ENCODE measurements at regions not wholly inside any gene's neighbourhood (a gene's known extent, or its start where the extent isn't known, plus 50 kb on each side); places are given as distances from the start of the nearest gene placed in this dataset.

DNA sequence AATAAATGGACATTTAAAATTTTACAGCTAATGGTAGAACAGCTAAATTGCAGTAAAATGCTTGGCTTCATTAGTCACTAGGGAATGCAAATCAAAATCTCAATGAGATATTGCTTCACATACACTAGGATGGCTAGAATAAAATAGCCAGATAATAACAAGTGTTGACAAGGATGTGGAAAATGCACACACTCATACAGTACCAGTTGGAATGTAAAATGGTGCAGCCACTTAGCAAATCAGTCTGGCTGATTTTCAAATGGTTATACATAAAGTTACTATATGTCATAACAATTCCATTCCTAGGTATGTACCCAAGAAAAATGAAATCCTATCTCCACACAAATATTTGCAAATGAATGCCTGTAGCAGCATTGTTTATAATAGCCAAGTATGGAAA is 452.1 kb downstream of the HDGFL1 start:
- Mint-ChIP-seq H3K4me1 (no peaks in the 10 kb centered on the region), H3K9me3 (peaks cover 6% of the 10 kb centered on the region), H3K27ac (no peak overlapping the region), H3K36me3 (ENCODE audit: low read depth) (no peaks in the 10 kb centered on the region), H3K4me3 (no peak overlapping the region), H3K27me3 (no peaks in the 10 kb centered on the region)
- no peak for ATAC-seq (replicated peaks)

GRCh38 chr6:23027281-23027680 is 457.9 kb downstream of the HDGFL1 start:
- Mint-ChIP-seq H3K4me3 (no peak overlapping the region), H3K27me3 (no peaks in the 10 kb centered on the region), H3K9me3 (peaks cover 3% of the 10 kb centered on the region), H3K36me3 (ENCODE audit: low read depth) (no peaks in the 10 kb centered on the region), H3K27ac (no peak overlapping the region), H3K4me1 (no peaks in the 10 kb centered on the region)
- ATAC-seq (replicated peaks), result no peak

GRCh38 chr6:23031986-23032385 is 462.6 kb downstream of the HDGFL1 start:
- no peaks in the 10 kb centered on the region for H3K4me1 Mint-ChIP-seq
- H3K9me3 Mint-ChIP-seq, result peaks cover 3% of the 10 kb centered on the region
- no peak overlapping the region for H3K27ac Mint-ChIP-seq
- H3K4me3 Mint-ChIP-seq, result no peak overlapping the region
- H3K27me3 Mint-ChIP-seq, result no peaks in the 10 kb centered on the region
- no peak for ATAC-seq (replicated peaks)
- H3K36me3 Mint-ChIP-seq (ENCODE audit: low read depth), result no peaks in the 10 kb centered on the region

- no peaks in the 10 kb centered on the region for H3K4me1 Mint-ChIP-seq
- no peaks in the 10 kb centered on the region for H3K36me3 Mint-ChIP-seq (ENCODE audit: low read depth)
- H3K9me3 Mint-ChIP-seq, result peaks cover 3% of the 10 kb centered on the region
- no peak for ATAC-seq (replicated peaks)
- H3K27ac Mint-ChIP-seq, result no peak overlapping the region
- H3K4me3 Mint-ChIP-seq, result no peak overlapping the region
- H3K27me3 Mint-ChIP-seq, result no peaks in the 10 kb centered on the region
These were observed 465.6 kb downstream of the HDGFL1 start for GRCh38 chr6:23034926-23035325.

GRCh38 chr6:23036406-23036983 is 467.1 kb downstream of the HDGFL1 start:
- Mint-ChIP-seq H3K36me3 (ENCODE audit: low read depth) (no peaks in the 10 kb centered on the region), H3K4me1 (no peaks in the 10 kb centered on the region), H3K4me3 (no peak overlapping the region), H3K27ac (no peak overlapping the region), H3K9me3 (no peaks in the 10 kb centered on the region), H3K27me3 (no peaks in the 10 kb centered on the region)
- no peak for ATAC-seq (replicated peaks)

DNA sequence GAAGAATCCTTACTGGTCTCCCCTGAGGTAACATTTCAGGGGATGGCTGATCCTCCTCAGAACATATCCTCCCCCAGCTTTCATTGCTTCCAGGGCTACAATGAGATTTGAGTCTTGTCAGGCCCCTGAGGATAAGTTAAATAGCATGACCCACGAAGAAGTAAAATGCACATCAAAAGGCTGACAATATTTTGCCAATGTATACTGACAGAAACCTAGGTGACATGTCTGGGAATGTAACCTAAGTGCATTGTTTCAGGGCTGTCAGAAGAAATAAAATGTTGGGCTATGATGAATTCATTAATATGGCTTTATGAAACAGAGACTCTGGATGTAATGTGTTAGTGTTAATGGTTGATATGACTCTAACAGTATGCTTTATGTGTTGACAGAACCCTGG is 471.5 kb downstream of the HDGFL1 start:
- H3K27ac Mint-ChIP-seq, result no peak overlapping the region
- no peaks in the 10 kb centered on the region for H3K4me1 Mint-ChIP-seq
- no peak for ATAC-seq (replicated peaks)
- no peaks in the 10 kb centered on the region for H3K36me3 Mint-ChIP-seq (ENCODE audit: low read depth)
- no peaks in the 10 kb centered on the region for H3K27me3 Mint-ChIP-seq
- no peak overlapping the region for H3K4me3 Mint-ChIP-seq
- H3K9me3 Mint-ChIP-seq, result peaks cover 4% of the 10 kb centered on the region

- Mint-ChIP-seq H3K27me3 (no peaks in the 10 kb centered on the region), H3K27ac (no peak overlapping the region), H3K4me1 (no peaks in the 10 kb centered on the region), H3K36me3 (ENCODE audit: low read depth) (no peaks in the 10 kb centered on the region), H3K9me3 (peaks cover 16% of the 10 kb centered on the region), H3K4me3 (no peak overlapping the region)
- ATAC-seq (replicated peaks), result no peak
These were observed 475.9 kb downstream of the HDGFL1 start for GRCh38 chr6:23045280-23045679.

DNA sequence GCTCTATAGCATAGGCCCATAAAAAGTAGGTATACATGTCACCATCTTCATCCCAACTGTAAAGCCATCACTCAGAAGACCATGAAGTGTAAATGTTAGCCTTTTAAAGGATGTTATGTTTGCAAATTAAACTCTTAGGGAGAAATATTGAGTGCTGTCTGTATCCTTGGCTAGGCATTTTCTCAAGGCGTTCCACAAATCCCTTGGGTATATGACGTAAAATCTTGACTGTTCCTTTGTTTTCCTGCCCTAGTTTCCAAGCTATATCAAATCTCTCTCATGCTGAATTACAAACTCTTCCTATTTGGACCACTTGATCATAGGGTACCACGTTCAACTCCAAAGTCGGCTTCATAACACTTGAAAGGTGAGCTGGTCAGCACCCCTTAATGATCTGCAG is 486.2 kb downstream of the HDGFL1 start:
- H3K9me3 Mint-ChIP-seq, result peaks cover 3% of the 10 kb centered on the region
- no peaks in the 10 kb centered on the region for H3K27me3 Mint-ChIP-seq
- no peak for ATAC-seq (replicated peaks)
- H3K36me3 Mint-ChIP-seq (ENCODE audit: low read depth), result no peaks in the 10 kb centered on the region
- H3K27ac Mint-ChIP-seq, result no peak overlapping the region
- H3K4me3 Mint-ChIP-seq, result no peak overlapping the region
- no peaks in the 10 kb centered on the region for H3K4me1 Mint-ChIP-seq

DNA sequence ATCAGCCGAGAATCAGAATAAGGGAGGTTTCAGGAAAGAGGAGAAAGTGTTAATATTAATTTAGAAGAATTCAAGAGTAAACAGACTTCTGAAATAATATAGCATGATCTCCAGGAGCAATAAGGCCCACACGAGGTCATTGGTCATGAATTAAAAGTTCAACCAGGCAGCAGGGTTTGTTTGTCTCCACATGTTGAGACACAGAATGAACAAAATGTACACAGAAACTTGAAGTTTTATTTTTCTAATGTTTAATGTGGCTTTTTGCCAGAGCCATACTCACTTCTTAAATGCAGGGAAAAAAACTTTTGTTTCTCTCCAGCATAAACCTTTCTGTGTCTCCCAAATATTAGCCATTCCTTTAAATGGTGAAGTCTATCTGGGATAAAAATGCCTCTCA is 504.5 kb downstream of the HDGFL1 start:
- H3K4me1 Mint-ChIP-seq, result no peaks in the 10 kb centered on the region
- H3K27me3 Mint-ChIP-seq, result no peaks in the 10 kb centered on the region
- H3K4me3 Mint-ChIP-seq, result no peak overlapping the region
- ATAC-seq (replicated peaks), result no peak
- H3K36me3 Mint-ChIP-seq (ENCODE audit: low read depth), result no peaks in the 10 kb centered on the region
- H3K27ac Mint-ChIP-seq, result no peak overlapping the region
- H3K9me3 Mint-ChIP-seq, result peaks cover 5% of the 10 kb centered on the region

GRCh38 chr6:23077772-23078171 is 508.4 kb downstream of the HDGFL1 start:
- H3K9me3 Mint-ChIP-seq, result peaks cover 8% of the 10 kb centered on the region
- no peak for ATAC-seq (replicated peaks)
- H3K36me3 Mint-ChIP-seq (ENCODE audit: low read depth), result no peaks in the 10 kb centered on the region
- H3K4me1 Mint-ChIP-seq, result no peaks in the 10 kb centered on the region
- no peak overlapping the region for H3K4me3 Mint-ChIP-seq
- no peaks in the 10 kb centered on the region for H3K27me3 Mint-ChIP-seq
- H3K27ac Mint-ChIP-seq, result no peak overlapping the region

DNA sequence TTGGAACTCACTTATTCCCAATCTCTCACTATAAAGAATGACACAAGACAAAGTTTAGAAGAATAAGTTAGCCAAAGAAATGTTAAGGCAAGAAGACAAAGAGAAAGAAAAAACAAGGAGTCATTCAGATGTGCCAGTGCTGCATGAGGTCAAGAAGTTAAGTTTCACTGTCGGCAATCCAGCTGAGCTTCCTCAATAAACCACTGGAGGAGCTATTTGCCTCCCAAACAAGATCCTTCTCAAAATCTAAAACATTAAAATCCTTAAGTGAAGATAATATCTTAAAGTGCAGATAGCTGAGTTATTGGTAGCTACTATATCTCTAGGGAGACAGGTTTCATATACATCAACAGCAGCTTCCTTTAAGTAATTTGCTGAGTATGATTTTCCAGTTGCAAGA is 512.3 kb downstream of the HDGFL1 start:
- Mint-ChIP-seq H3K4me1 (no peaks in the 10 kb centered on the region), H3K9me3 (peaks cover 3% of the 10 kb centered on the region), H3K27me3 (no peaks in the 10 kb centered on the region), H3K36me3 (ENCODE audit: low read depth) (no peaks in the 10 kb centered on the region), H3K4me3 (no peak overlapping the region), H3K27ac (no peak overlapping the region)
- ATAC-seq (replicated peaks), result no peak

DNA sequence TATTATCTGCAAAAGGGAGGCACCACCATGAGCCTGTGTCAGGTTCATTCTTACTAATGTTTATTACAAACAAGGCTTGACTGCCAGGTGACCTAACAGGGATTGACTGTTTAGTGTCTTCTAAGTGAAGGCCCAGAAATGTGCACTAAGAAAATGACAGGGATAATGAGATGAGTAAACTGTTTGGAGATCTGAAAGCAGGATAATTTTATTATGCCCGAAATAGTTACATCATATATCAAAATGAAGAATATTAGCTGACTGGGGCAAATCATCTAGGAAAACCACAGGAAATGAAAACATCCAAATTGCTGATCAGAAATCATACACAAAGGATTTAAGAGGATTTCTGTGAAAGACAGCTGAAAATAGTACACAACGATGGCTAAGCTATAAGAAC is 516.7 kb downstream of the HDGFL1 start:
- H3K9me3 Mint-ChIP-seq, result peaks cover 5% of the 10 kb centered on the region
- no peak overlapping the region for H3K4me3 Mint-ChIP-seq
- no peak for ATAC-seq (replicated peaks)
- no peak overlapping the region for H3K27ac Mint-ChIP-seq
- H3K4me1 Mint-ChIP-seq, result no peaks in the 10 kb centered on the region
- no peaks in the 10 kb centered on the region for H3K36me3 Mint-ChIP-seq (ENCODE audit: low read depth)
- H3K27me3 Mint-ChIP-seq, result no peaks in the 10 kb centered on the region

DNA sequence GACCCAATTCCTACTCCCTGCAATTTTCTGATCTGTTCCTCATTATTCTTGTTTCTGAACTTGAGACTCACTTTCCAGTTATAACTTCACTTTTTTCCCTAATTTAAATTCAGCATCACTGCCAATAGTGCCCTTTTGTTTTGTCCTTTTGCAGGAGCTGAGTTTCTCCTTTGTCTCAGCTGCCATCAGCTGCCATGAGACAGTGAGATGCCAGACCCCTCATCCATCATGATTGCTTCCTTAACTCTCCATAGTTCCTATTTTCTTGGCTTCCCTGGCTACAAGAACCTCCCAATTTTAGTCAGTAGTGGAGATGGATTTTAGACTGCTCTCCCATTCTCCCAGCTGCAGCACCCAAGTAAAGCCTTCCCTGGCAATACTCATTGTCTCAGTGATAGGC is 518.1 kb downstream of the HDGFL1 start:
- H3K4me3 Mint-ChIP-seq, result no peak overlapping the region
- no peaks in the 10 kb centered on the region for H3K27me3 Mint-ChIP-seq
- H3K9me3 Mint-ChIP-seq, result peaks cover 11% of the 10 kb centered on the region
- ATAC-seq (replicated peaks), result no peak
- no peaks in the 10 kb centered on the region for H3K36me3 Mint-ChIP-seq (ENCODE audit: low read depth)
- H3K27ac Mint-ChIP-seq, result no peak overlapping the region
- H3K4me1 Mint-ChIP-seq, result no peaks in the 10 kb centered on the region

- no peak overlapping the region for H3K27ac Mint-ChIP-seq
- H3K27me3 Mint-ChIP-seq, result no peaks in the 10 kb centered on the region
- H3K36me3 Mint-ChIP-seq (ENCODE audit: low read depth), result no peaks in the 10 kb centered on the region
- peaks cover 11% of the 10 kb centered on the region for H3K9me3 Mint-ChIP-seq
- H3K4me1 Mint-ChIP-seq, result no peaks in the 10 kb centered on the region
- no peak for ATAC-seq (replicated peaks)
- H3K4me3 Mint-ChIP-seq, result no peak overlapping the region
These were observed 519.4 kb downstream of the HDGFL1 start for GRCh38 chr6:23088761-23089160.

GRCh38 chr6:23089981-23090380 is 520.6 kb downstream of the HDGFL1 start:
- Mint-ChIP-seq H3K36me3 (ENCODE audit: low read depth) (no peaks in the 10 kb centered on the region), H3K9me3 (peaks cover 11% of the 10 kb centered on the region), H3K4me1 (no peaks in the 10 kb centered on the region), H3K27ac (no peak overlapping the region), H3K4me3 (no peak overlapping the region), H3K27me3 (no peaks in the 10 kb centered on the region)
- no peak for ATAC-seq (replicated peaks)

DNA sequence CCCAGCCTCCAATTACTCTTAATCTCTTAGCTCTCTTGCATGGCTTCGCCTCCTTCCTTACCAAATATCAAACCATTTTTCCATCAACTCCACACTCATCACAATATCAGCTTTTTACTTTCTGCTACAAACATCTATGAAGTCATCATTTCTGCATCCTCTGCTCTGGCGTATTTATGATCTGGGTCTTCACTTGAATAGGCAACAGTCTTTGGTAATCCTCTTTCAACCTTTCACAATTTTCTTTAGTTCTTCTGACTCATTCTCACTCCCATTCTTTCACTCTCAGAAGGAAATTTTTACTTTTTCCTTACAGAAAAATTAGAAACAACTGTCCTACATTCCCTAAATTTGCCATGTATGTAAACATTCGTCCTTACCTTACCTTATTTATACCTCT is 522.4 kb downstream of the HDGFL1 start:
- Mint-ChIP-seq H3K36me3 (ENCODE audit: low read depth) (no peaks in the 10 kb centered on the region), H3K27ac (no peak overlapping the region), H3K4me1 (no peaks in the 10 kb centered on the region), H3K9me3 (peaks cover 11% of the 10 kb centered on the region), H3K4me3 (no peak overlapping the region), H3K27me3 (no peaks in the 10 kb centered on the region)
- ATAC-seq (replicated peaks), result no peak

Data from activated T-helper 17 cell treated with anti-CD3 and anti-CD28 coated beads, Interleukin-2, amount 50 U/mL, for 72 hours (primary cell).